IMR-90 (cell line): ENCODE measurements at regions not wholly inside any gene's neighbourhood (a gene's known extent, or its start where the extent isn't known, plus 50 kb on each side); places are given as distances from the start of the nearest gene placed in this dataset.

Experiments used
- CEBPB ChIP-seq: IDR thresholded peaks from 2 replicates; pipeline ENCODE4 v1.6.1; 2012; ENCODE audit warnings: low read depth, low read length, improper control_type of control experiment
- TF ChIP-seq, protein P1 (sequence below): conservative IDR thresholded peaks from 2 replicates; pipeline ENCODE4 v1.5.1; 2012; ENCODE audit warnings: mild to moderate bottlenecking, low read depth, low read length, improper control_type of control experiment
- TF ChIP-seq, protein P2 (sequence below): fragments of 150-350 bp; IDR thresholded peaks from 2 replicates; pipeline ENCODE4 v1.6.1; 2017; ENCODE audit warnings: mild to moderate bottlenecking, antibody characterized with exemption, low read length, low read depth

DNA sequence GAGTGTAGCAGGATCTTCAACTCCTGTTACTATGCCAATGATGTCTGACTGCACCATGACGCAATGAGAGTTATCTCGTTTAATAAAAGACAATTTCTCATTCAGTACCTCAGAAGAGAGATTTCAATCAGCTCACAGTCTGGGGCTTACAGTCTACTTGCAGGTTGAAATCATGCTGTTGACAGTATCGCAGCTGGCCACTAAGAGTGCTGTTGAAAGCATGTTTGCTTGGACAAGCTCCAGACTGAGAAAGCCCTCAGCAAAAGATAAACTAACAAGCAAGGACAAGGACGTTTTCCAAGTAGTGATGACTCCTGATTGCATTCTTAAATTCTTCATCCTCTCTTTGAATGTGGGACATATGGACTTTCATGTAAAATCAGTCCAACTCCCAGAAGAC lies 145.2 kb upstream of the SYT4 start:
- TF ChIP-seq, protein P1, sequence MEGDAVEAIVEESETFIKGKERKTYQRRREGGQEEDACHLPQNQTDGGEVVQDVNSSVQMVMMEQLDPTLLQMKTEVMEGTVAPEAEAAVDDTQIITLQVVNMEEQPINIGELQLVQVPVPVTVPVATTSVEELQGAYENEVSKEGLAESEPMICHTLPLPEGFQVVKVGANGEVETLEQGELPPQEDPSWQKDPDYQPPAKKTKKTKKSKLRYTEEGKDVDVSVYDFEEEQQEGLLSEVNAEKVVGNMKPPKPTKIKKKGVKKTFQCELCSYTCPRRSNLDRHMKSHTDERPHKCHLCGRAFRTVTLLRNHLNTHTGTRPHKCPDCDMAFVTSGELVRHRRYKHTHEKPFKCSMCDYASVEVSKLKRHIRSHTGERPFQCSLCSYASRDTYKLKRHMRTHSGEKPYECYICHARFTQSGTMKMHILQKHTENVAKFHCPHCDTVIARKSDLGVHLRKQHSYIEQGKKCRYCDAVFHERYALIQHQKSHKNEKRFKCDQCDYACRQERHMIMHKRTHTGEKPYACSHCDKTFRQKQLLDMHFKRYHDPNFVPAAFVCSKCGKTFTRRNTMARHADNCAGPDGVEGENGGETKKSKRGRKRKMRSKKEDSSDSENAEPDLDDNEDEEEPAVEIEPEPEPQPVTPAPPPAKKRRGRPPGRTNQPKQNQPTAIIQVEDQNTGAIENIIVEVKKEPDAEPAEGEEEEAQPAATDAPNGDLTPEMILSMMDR, result no peak
- TF ChIP-seq, protein P2, sequence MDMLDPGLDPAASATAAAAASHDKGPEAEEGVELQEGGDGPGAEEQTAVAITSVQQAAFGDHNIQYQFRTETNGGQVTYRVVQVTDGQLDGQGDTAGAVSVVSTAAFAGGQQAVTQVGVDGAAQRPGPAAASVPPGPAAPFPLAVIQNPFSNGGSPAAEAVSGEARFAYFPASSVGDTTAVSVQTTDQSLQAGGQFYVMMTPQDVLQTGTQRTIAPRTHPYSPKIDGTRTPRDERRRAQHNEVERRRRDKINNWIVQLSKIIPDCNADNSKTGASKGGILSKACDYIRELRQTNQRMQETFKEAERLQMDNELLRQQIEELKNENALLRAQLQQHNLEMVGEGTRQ, result no peak
- no peak for TF ChIP-seq CEBPB
